GM23338 (cell line): ENCODE measurements at regions not wholly inside any gene's neighbourhood (a gene's known extent, or its start where the extent isn't known, plus 50 kb on each side); places are given as distances from the start of the nearest gene placed in this dataset.

Source experiments
- ATAC-seq: fragments of 200-7000 bp; cut with Tn5 transposase; 3 replicates; pipeline ENCODE4 v1.9.1; 2020
- DNase-seq: peaks from one replicate; pipeline ENCODE4 v3.0.0-alpha.2; 2015; ENCODE audit warnings: low spot score
- H2AFZ ChIP-seq: fragments of 200-600 bp; sonication (generic); 2 replicates; pipeline ENCODE4 v1.8.0; 2016; ENCODE audit warnings: antibody characterized with exemption, mild to moderate bottlenecking, moderate library complexity
- H3F3A ChIP-seq: fragments of 200-600 bp; sonication (generic); replicated peaks from 2 replicates; pipeline ENCODE4 v1.8.0; 2017; ENCODE audit warnings: antibody characterized with exemption, mixed run types, low read depth
- H3K27ac ChIP-seq: fragments of 200-600 bp; sonication (generic); 2 replicates; pipeline ENCODE4 v1.6.1; 2016; ENCODE audit warnings: low read depth
- H3K27me3 ChIP-seq: fragments of 200-600 bp; sonication (generic); 2 replicates; pipeline ENCODE4 v1.8.0; 2016; ENCODE audit warnings: mild to moderate bottlenecking, mixed run types, moderate library complexity; ENCODE audit not compliant: insufficient read depth
- H3K36me3 ChIP-seq: fragments of 200-600 bp; sonication (generic); 2 replicates; pipeline ENCODE4 v1.8.0; 2016; ENCODE audit warnings: mild to moderate bottlenecking; ENCODE audit not compliant: insufficient read depth
- H3K4me1 ChIP-seq: fragments of 200-600 bp; sonication (generic); 2 replicates; pipeline ENCODE4 v1.8.0; 2016; ENCODE audit warnings: mild to moderate bottlenecking, moderate library complexity; ENCODE audit not compliant: insufficient read depth
- H3K4me2 ChIP-seq: fragments of 200-600 bp; sonication (generic); 2 replicates; pipeline ENCODE4 v1.7.1; 2017; ENCODE audit warnings: mixed run types
- H3K4me3 ChIP-seq: fragments of 200-600 bp; sonication (generic); 2 replicates; pipeline ENCODE4 v1.6.1; 2016; ENCODE audit warnings: mixed run types
- H3K79me2 ChIP-seq: fragments of 200-600 bp; sonication (generic); replicated peaks from 2 replicates; pipeline ENCODE4 v1.8.0; 2017; ENCODE audit warnings: mild to moderate bottlenecking; ENCODE audit not compliant: insufficient read depth
- H3K9me2 ChIP-seq: fragments of 200-600 bp; sonication (generic); 2 replicates; pipeline ENCODE4 v1.8.0; 2017; ENCODE audit not compliant: insufficient read depth
- H4K20me1 ChIP-seq: fragments of 200-600 bp; sonication (generic); replicated peaks from 2 replicates; pipeline ENCODE4 v1.8.0; 2017; ENCODE audit warnings: mild to moderate bottlenecking; ENCODE audit not compliant: insufficient read depth
- H3K27ac Mint-ChIP-seq: 2 replicates; pipeline ENCODE4 v1.8.0; 2020; ENCODE audit warnings: inconsistent platforms, mild to moderate bottlenecking, moderate library complexity, mixed read lengths
- H3K27me3 Mint-ChIP-seq: 3 replicates; pipeline ENCODE4 v1.8.0; 2022; ENCODE audit warnings: low read depth, mild to moderate bottlenecking, moderate library complexity, mixed read lengths, inconsistent platforms; ENCODE audit not compliant: insufficient read depth, poor library complexity
- H3K36me3 Mint-ChIP-seq: 3 replicates; pipeline ENCODE4 v1.8.0; 2021; ENCODE audit warnings: low read depth, mild to moderate bottlenecking, inconsistent platforms, moderate library complexity, mixed read lengths
- H3K4me1 Mint-ChIP-seq: 3 replicates; pipeline ENCODE4 v1.8.0; 2020; ENCODE audit warnings: mild to moderate bottlenecking, inconsistent platforms, mixed read lengths
- H3K4me3 Mint-ChIP-seq: 3 replicates; pipeline ENCODE4 v1.8.0; 2021; ENCODE audit warnings: moderate library complexity, mild to moderate bottlenecking, inconsistent platforms, mixed read lengths
- H3K9me3 Mint-ChIP-seq: 3 replicates; pipeline ENCODE4 v1.8.0; 2020; ENCODE audit warnings: moderate library complexity, mild to moderate bottlenecking, inconsistent platforms, mixed read lengths
- CREB1 ChIP-seq: fragments of 250-450 bp; sonication (Bioruptor Pico); IDR thresholded peaks from 2 replicates; pipeline ENCODE4 v1.5.0; 2020; ENCODE audit warnings: low read depth, mild to moderate bottlenecking, moderate library complexity
- CTCF ChIP-seq, 2 experiments: fragments of 200-600 bp in 1 of 2; sonication (generic) in 1 of 2; conservative IDR thresholded peaks; 2 replicates each; pipeline versions ENCODE4 v1.5.1 to v1.6.1; 2016 to 2017; ENCODE audit warnings: antibody characterized with exemption in 2 of 2, low read depth in 2 of 2, mild to moderate bottlenecking in 2 of 2, moderate library complexity in 1 of 2
- EZH2 ChIP-seq: fragments of 200-600 bp; sonication (generic); IDR thresholded peaks from one replicate; pipeline ENCODE4 v1.8.0; 2017; ENCODE audit warnings: antibody characterized with exemption, mild to moderate bottlenecking, low read depth; ENCODE audit not compliant: unreplicated experiment
- EZH2phosphoT487 ChIP-seq: fragments of 200-600 bp; sonication (generic); IDR thresholded peaks from one replicate; pipeline ENCODE4 v1.8.1; 2018; ENCODE audit warnings: antibody characterized with exemption; ENCODE audit not compliant: unreplicated experiment
- JUNB ChIP-seq: IDR thresholded peaks from one replicate; pipeline ENCODE4 v1.6.1; 2016; ENCODE audit warnings: antibody characterized with exemption; ENCODE audit not compliant: unreplicated experiment
- NANOG ChIP-seq: IDR thresholded peaks from 2 replicates; pipeline ENCODE4 v1.6.1; 2016; ENCODE audit warnings: antibody characterized with exemption, borderline replicate concordance
- POLR2AphosphoS5 ChIP-seq: IDR thresholded peaks from 2 replicates; pipeline ENCODE4 v1.6.1; 2016; ENCODE audit warnings: antibody characterized with exemption, low read depth
- STAT1 ChIP-seq: IDR thresholded peaks from one replicate; pipeline ENCODE4 v1.6.1; 2016; ENCODE audit warnings: antibody characterized with exemption; ENCODE audit not compliant: unreplicated experiment
- ZNF114 ChIP-seq: fragments of 250-450 bp; sonication (Bioruptor Pico); IDR thresholded peaks from 2 replicates; pipeline ENCODE4 v1.5.0; 2020; ENCODE audit warnings: mild to moderate bottlenecking, moderate library complexity
- ZNF331 ChIP-seq: fragments of 250-450 bp; sonication (Bioruptor Pico); IDR thresholded peaks from 2 replicates; pipeline ENCODE4 v1.5.0; 2020; ENCODE audit warnings: low read depth, mild to moderate bottlenecking, moderate library complexity
- ZNF462 ChIP-seq: fragments of 250-450 bp; sonication (Bioruptor Pico); IDR thresholded peaks from 2 replicates; pipeline ENCODE4 v1.5.0; 2020; ENCODE audit warnings: mild to moderate bottlenecking, moderate library complexity
- TF ChIP-seq, protein P1 (sequence below): IDR thresholded peaks from 2 replicates; pipeline ENCODE4 v1.6.1; 2016; ENCODE audit warnings: antibody characterized with exemption

GRCh38 chr3:178059836-178060235, 476.4 kb upstream of the KCNMB2 start:
- no peaks in the 10 kb centered on the region for H3F3A ChIP-seq
- no peaks in the 10 kb centered on the region for H4K20me1 ChIP-seq
- Mint-ChIP-seq H3K36me3 (no peaks in the 10 kb centered on the region), H3K4me3 (no peak overlapping the region), H3K4me1 (peaks cover 2% of the 10 kb centered on the region), H3K27me3 (peaks cover 2% of the 10 kb centered on the region), H3K27ac (no peak overlapping the region), H3K9me3 (no peaks in the 10 kb centered on the region)
- H2AFZ ChIP-seq = no peak overlapping the region
- H3K27me3 ChIP-seq = no peaks in the 10 kb centered on the region
- H3K9me2 ChIP-seq = no peaks in the 10 kb centered on the region; the same call in 1 of the 2 replicates
- TF ChIP-seq ZNF331 (CRISPR knock-in tag) (no peak), EZH2phosphoT487 (no peak)
- TF ChIP-seq, protein P1, sequence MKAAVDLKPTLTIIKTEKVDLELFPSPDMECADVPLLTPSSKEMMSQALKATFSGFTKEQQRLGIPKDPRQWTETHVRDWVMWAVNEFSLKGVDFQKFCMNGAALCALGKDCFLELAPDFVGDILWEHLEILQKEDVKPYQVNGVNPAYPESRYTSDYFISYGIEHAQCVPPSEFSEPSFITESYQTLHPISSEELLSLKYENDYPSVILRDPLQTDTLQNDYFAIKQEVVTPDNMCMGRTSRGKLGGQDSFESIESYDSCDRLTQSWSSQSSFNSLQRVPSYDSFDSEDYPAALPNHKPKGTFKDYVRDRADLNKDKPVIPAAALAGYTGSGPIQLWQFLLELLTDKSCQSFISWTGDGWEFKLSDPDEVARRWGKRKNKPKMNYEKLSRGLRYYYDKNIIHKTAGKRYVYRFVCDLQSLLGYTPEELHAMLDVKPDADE = no peak
- ATAC-seq (no peak), DNase-seq (no peak)
- H3K4me3 ChIP-seq = no peak overlapping the region
- H3K4me1 ChIP-seq = no peaks in the 10 kb centered on the region
- H3K4me2 ChIP-seq = no peak overlapping the region
- no peak overlapping the region for H3K27ac ChIP-seq
- H3K79me2 ChIP-seq = no peaks in the 10 kb centered on the region
- no peaks in the 10 kb centered on the region for H3K36me3 ChIP-seq

DNA sequence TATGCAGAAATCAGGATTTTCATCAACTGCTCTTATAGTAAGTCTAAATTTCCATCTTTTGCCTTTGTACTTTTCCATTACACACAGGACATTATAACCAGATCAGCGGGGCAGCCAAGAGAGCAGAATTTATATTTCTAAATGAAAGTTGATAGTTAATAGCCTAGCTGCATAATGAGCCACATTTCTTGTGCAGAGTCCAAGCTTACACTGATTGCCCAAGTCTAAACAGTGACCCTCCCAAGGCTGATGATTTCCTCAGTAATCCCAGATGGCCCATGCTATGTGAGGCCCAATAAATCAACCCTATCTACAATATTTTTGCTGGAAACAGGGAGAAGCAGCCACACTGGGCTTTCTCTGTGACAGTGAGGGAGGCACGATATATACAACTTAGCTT, 475.8 kb upstream of the KCNMB2 start:
- Mint-ChIP-seq H3K27me3 (peaks cover 2% of the 10 kb centered on the region), H3K4me3 (no peak overlapping the region), H3K9me3 (peaks cover 1% of the 10 kb centered on the region; the same call in 1 of the 3 replicates), H3K27ac (no peak overlapping the region), H3K36me3 (peaks cover 1% of the 10 kb centered on the region; the same call in 1 of the 3 replicates), H3K4me1 (peaks cover 2% of the 10 kb centered on the region; the same call in 1 of the 3 replicates)
- no peak overlapping the region for H3K27ac ChIP-seq
- H3K4me2 ChIP-seq = no peak overlapping the region
- no peaks in the 10 kb centered on the region for H3F3A ChIP-seq
- H3K9me2 ChIP-seq = no peaks in the 10 kb centered on the region; the same call in 1 of the 2 replicates
- no peaks in the 10 kb centered on the region for H3K27me3 ChIP-seq
- no peaks in the 10 kb centered on the region for H3K4me1 ChIP-seq
- H2AFZ ChIP-seq = peak overlapping the region; percentile 61; the same call in 1 of the 2 replicates
- H4K20me1 ChIP-seq = no peaks in the 10 kb centered on the region
- H3K4me3 ChIP-seq = no peak overlapping the region
- no peaks in the 10 kb centered on the region for H3K79me2 ChIP-seq
- no peaks in the 10 kb centered on the region for H3K36me3 ChIP-seq
- no peak for ATAC-seq
- no peak for DNase-seq
- TF ChIP-seq EZH2 (no peak), ZNF462 (CRISPR knock-in tag) (no peak), NANOG (no peak), CREB1 (no peak), CTCF (conservative IDR thresholded peaks at IDR 0.05; ENCODE audit: low read depth in 2 of 2) (no peak), JUNB (no peak), ZNF331 (CRISPR knock-in tag) (no peak), STAT1 (no peak), EZH2phosphoT487 (no peak), ZNF114 (CRISPR knock-in tag) (no peak), POLR2AphosphoS5 (no peak)
- TF ChIP-seq, protein P1 = no peak
